ENCODE measurements at regions not wholly inside any gene's neighbourhood (a gene's known extent, or its start where the extent isn't known, plus 50 kb on each side); places are given as distances from the start of the nearest gene placed in this dataset.

GRCh38 chr6:99192561-99192960, 156.9 kb downstream of the FAXC start:
- ChIA-PET POLR2A (ENCODE audit: low non-redundant PET) (no interaction called here), CTCF (no interaction called here)
- Histone ChIP-seq H3K9me3 (ENCODE audit: low read depth, low read length, poor library complexity, severe bottlenecking) (no peaks in the 10 kb centered on the region), H3K27me3 (replicated peaks; ENCODE audit: insufficient read depth, low read depth, low read length, poor library complexity) (no peaks in the 10 kb centered on the region), H3K36me3 (ENCODE audit: insufficient read depth, low read length, poor library complexity, severe bottlenecking) (no peaks in the 10 kb centered on the region), H3K4me3 (ENCODE audit: low read depth, low read length, poor library complexity, severe bottlenecking) (no peak overlapping the region), H3K4me1 (ENCODE audit: insufficient read depth, low read length, poor library complexity, severe bottlenecking) (no peaks in the 10 kb centered on the region), H3K27ac (ENCODE audit: low read depth, low read length, poor library complexity, severe bottlenecking) (no peak overlapping the region)
- BruUV-seq (replicated peaks), result no TSS peak
- intact Hi-C loops (cut with micrococcal nuclease; ENCODE audit: unreplicated experiment), result no loop called here
- DNase-seq (ENCODE audit: low spot score), result no peak
- TF ChIP-seq CTCF (conservative IDR thresholded peaks at IDR 0.05; ENCODE audit: low read depth, low read length), result no peak
- TF ChIP-seq EZH2 (IDR thresholded peaks at IDR 0.05; ENCODE audit: borderline replicate concordance, low read depth, low read length, poor library complexity, severe bottlenecking), result no peak

DNA sequence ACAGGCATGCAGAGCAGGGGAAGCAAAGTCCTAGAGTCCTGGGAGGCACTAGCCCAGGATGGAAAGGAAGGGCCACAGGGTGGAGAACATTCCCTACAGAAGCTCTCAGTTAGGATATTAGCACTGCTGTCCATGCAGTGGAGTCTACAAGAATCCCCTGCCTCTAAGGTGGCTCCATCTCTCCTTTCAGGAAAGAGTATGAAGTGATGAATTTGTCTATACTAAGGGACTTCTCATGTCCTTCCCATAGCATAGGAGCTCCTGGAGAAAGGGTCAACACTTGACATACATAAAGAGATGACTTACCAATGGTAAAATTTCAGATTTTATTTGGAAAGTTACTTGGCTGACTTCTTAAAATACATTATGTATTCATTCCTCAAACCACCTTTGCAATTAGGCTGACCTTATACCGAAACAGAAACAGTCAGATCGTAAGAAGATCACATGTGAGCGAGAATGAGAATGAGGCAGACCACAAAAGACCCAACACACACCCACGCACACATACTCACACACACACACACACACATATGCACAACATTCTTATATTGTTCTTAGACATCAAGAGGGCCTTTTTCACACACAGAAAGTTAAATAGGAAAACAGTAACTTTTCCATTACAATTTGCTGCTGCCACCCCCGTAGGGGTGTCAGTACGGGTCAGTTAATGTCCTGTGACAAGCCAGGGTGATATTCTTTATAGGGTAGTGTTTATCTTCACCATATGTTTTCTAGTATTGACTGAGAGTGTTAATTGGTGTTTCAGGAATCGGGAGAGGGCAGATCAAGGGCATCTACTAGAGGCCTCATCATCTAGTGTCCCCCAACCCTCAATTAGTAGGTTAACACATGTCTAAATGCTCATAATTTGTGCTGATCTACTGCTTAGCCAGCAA, 159.4 kb downstream of the FAXC start:
- Histone ChIP-seq H3K27me3 (replicated peaks; ENCODE audit: insufficient read depth, low read depth, low read length, poor library complexity) (no peaks in the 10 kb centered on the region), H3K27ac (ENCODE audit: low read depth, low read length, poor library complexity, severe bottlenecking) (no peak overlapping the region), H3K4me3 (ENCODE audit: low read depth, low read length, poor library complexity, severe bottlenecking) (no peak overlapping the region), H3K36me3 (ENCODE audit: insufficient read depth, low read length, poor library complexity, severe bottlenecking) (no peaks in the 10 kb centered on the region), H3K4me1 (ENCODE audit: insufficient read depth, low read length, poor library complexity, severe bottlenecking) (no peaks in the 10 kb centered on the region), H3K9me3 (ENCODE audit: low read depth, low read length, poor library complexity, severe bottlenecking) (no peaks in the 10 kb centered on the region)
- intact Hi-C loops (cut with micrococcal nuclease; ENCODE audit: unreplicated experiment), result no loop called here
- TF ChIP-seq EZH2 (IDR thresholded peaks at IDR 0.05; ENCODE audit: borderline replicate concordance, low read depth, low read length, poor library complexity, severe bottlenecking) (no peak), CTCF (conservative IDR thresholded peaks at IDR 0.05; ENCODE audit: low read depth, low read length) (no peak)
- BruUV-seq (replicated peaks), result no TSS peak
- ChIA-PET POLR2A (ENCODE audit: low non-redundant PET) (no interaction called here), CTCF (no interaction called here)
- no peak for DNase-seq (ENCODE audit: low spot score)

DNA sequence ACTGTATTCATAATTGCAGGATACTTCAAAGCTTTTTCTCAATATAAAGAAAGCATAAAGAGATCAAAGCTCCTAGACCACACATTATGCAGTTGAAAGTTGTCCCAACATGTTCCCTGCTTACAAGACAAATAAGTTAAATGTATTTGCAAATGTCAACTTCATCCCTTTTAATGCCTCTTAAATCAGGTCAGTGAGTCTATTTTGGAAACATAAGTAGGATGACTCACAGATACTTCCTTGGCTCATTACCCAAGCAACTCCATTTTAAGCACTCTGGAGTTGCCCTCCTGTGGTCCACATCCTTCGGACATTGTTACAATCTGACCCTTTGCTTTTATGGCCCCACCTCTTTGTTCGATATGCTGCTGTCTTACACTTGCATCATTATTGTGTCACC, 162.0 kb downstream of the FAXC start:
- Histone ChIP-seq H3K4me1 (ENCODE audit: insufficient read depth, low read length, poor library complexity, severe bottlenecking) (no peaks in the 10 kb centered on the region), H3K9me3 (ENCODE audit: low read depth, low read length, poor library complexity, severe bottlenecking) (no peaks in the 10 kb centered on the region), H3K27ac (ENCODE audit: low read depth, low read length, poor library complexity, severe bottlenecking) (no peak overlapping the region), H3K36me3 (ENCODE audit: insufficient read depth, low read length, poor library complexity, severe bottlenecking) (no peaks in the 10 kb centered on the region), H3K27me3 (replicated peaks; ENCODE audit: insufficient read depth, low read depth, low read length, poor library complexity) (no peaks in the 10 kb centered on the region), H3K4me3 (ENCODE audit: low read depth, low read length, poor library complexity, severe bottlenecking) (no peak overlapping the region)
- DNase-seq (ENCODE audit: low spot score), result no peak
- intact Hi-C loops (cut with micrococcal nuclease; ENCODE audit: unreplicated experiment), result no loop called here
- ChIA-PET CTCF (no interaction called here), POLR2A (ENCODE audit: low non-redundant PET) (no interaction called here)
- no TSS peak for BruUV-seq (replicated peaks)
- TF ChIP-seq EZH2 (IDR thresholded peaks at IDR 0.05; ENCODE audit: borderline replicate concordance, low read depth, low read length, poor library complexity, severe bottlenecking) (no peak), CTCF (conservative IDR thresholded peaks at IDR 0.05; ENCODE audit: low read depth, low read length) (no peak)

All from A673 (cell line).